ENCODE measurements at regions not wholly inside any gene's neighbourhood (a gene's known extent, or its start where the extent isn't known, plus 50 kb on each side); places are given as distances from the start of the nearest gene placed in this dataset.

DNA sequence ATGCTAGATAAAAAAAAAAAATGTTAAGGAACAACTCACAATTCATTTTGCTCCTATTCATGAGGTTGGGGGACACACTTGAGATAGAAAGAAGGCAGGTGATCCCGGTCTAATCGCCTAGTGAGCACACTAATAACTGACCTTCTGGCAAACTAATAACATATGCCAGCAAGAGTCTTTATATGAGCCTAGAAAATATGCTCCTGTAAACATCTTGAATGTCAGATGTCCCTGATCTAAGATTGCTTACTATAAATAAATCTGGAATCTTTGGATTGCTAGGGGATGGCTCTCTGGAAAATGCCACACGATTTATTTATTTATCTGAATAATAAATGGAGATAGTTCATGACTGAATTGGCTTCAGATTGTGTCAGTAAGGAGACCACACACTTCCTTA is 821.9 kb downstream of the GRIK2 start:
- H3K27me3 Mint-ChIP-seq (ENCODE audit: low read depth) = no peaks in the 10 kb centered on the region
- Histone ChIP-seq H3K9ac (ENCODE audit: extremely low read depth, insufficient read length, low read length) (no peak overlapping the region), H3K23ac (ENCODE audit: insufficient read length, low read depth, low read length) (no peak overlapping the region), H2BK120ac (ENCODE audit: low read depth, low read length, poor library complexity, severe bottlenecking) (no peak overlapping the region), H3K27ac (ENCODE audit: insufficient read length, low read depth, low read length) (no peak overlapping the region), H2BK20ac (ENCODE audit: low read depth, low read length, poor library complexity, severe bottlenecking) (no peak overlapping the region), H3K4ac (ENCODE audit: low read depth, low read length) (no peak overlapping the region), H2BK12ac (ENCODE audit: insufficient read length, low read depth, low read length) (no peak overlapping the region), H3K27me3 (ENCODE audit: insufficient read depth, low read length) (no peaks in the 10 kb centered on the region), H3K9me3 (ENCODE audit: control insufficient read depth, low read depth, low read length) (no peaks in the 10 kb centered on the region), H3K4me2 (ENCODE audit: insufficient read depth, insufficient read length, low read length) (no peak overlapping the region), H3K4me1 (ENCODE audit: insufficient read depth, low read length) (no peaks in the 10 kb centered on the region), H3K23me2 (ENCODE audit: insufficient read length, low read depth, low read length, poor library complexity, severe bottlenecking) (no peaks in the 10 kb centered on the region), H4K20me1 (ENCODE audit: control insufficient read depth, insufficient read depth, insufficient read length) (no peaks in the 10 kb centered on the region), H4K8ac (replicated peaks; ENCODE audit: insufficient read length, low read depth, low read length) (no peak overlapping the region), H2BK15ac (ENCODE audit: low read depth, low read length) (no peak overlapping the region), H2AFZ (ENCODE audit: low read length) (no peak overlapping the region), H3K18ac (ENCODE audit: insufficient read length, low read depth, low read length) (no peak overlapping the region), H3K79me1 (ENCODE audit: insufficient read depth, low read depth, low read length, poor library complexity, severe bottlenecking) (no peaks in the 10 kb centered on the region), H4K91ac (ENCODE audit: insufficient read length, low read depth, low read length) (no peak overlapping the region), H3K14ac (ENCODE audit: insufficient read depth, low read length) (no peak overlapping the region), H3K56ac (ENCODE audit: insufficient read length, low read depth, low read length) (no peak overlapping the region), H3K79me2 (ENCODE audit: insufficient read depth, low read length) (no peaks in the 10 kb centered on the region), H2BK5ac (ENCODE audit: insufficient read length, low read length) (no peak overlapping the region), H4K5ac (ENCODE audit: insufficient read length, low read depth, low read length) (no peak overlapping the region), H2AK5ac (ENCODE audit: insufficient read length, low read length) (no peak overlapping the region), H3T11ph (ENCODE audit: low read length) (no peak overlapping the region)
- no peak overlapping the region for H3K27ac Mint-ChIP-seq
- no peak for DNase-seq
- H3K36me3 Mint-ChIP-seq (ENCODE audit: insufficient read depth in 1 of 3, low read depth in 3 of 3) = no peaks in the 10 kb centered on the region
- no CpG with 5 or more reads among the region's 3 CpGs for WGBS (ENCODE audit: extremely low coverage, insufficient read length, low lambda C conversion rate)
- H3K9me3 Mint-ChIP-seq = peaks cover 1% of the 10 kb centered on the region in 2 experiments; a peak in 3 of 5 replicates
- TF ChIP-seq, protein P1, sequence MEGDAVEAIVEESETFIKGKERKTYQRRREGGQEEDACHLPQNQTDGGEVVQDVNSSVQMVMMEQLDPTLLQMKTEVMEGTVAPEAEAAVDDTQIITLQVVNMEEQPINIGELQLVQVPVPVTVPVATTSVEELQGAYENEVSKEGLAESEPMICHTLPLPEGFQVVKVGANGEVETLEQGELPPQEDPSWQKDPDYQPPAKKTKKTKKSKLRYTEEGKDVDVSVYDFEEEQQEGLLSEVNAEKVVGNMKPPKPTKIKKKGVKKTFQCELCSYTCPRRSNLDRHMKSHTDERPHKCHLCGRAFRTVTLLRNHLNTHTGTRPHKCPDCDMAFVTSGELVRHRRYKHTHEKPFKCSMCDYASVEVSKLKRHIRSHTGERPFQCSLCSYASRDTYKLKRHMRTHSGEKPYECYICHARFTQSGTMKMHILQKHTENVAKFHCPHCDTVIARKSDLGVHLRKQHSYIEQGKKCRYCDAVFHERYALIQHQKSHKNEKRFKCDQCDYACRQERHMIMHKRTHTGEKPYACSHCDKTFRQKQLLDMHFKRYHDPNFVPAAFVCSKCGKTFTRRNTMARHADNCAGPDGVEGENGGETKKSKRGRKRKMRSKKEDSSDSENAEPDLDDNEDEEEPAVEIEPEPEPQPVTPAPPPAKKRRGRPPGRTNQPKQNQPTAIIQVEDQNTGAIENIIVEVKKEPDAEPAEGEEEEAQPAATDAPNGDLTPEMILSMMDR (conservative IDR thresholded peaks at IDR 0.05) = no peak
- H3K4me3 Mint-ChIP-seq = no peak overlapping the region
- 0 out of 4 replicates have a peak, but pooled peaks cover 0 to 2% of the 10 kb centered on the region in 2 experiments for H3K4me1 Mint-ChIP-seq
